Muscle layer of colon (tissue), 2 donors: ENCODE measurements at regions not wholly inside any gene's neighbourhood (a gene's known extent, or its start where the extent isn't known, plus 50 kb on each side); places are given as distances from the start of the nearest gene placed in this dataset.

Experiments
- H3K27ac ChIP-seq: one replicate; pipeline ENCODE4 v1.7.0; 2013; ENCODE audit warnings: low read depth, mild to moderate bottlenecking, low read length, moderate library complexity
- H3K27me3 ChIP-seq, 2 donors: one replicate each; pipeline ENCODE4 v1.7.0; 2013; ENCODE audit warnings: low read length in 2 of 2, mild to moderate bottlenecking in 2 of 2; ENCODE audit not compliant: insufficient read depth in 2 of 2, control insufficient read depth in 1 of 2
- H3K36me3 ChIP-seq: one replicate; pipeline ENCODE4 v1.7.0; 2013; ENCODE audit warnings: mild to moderate bottlenecking, low read length; ENCODE audit not compliant: insufficient read depth
- H3K4me1 ChIP-seq: one replicate; pipeline ENCODE4 v1.7.0; 2013; ENCODE audit warnings: mild to moderate bottlenecking, low read length; ENCODE audit not compliant: insufficient read depth
- H3K4me3 ChIP-seq, 2 donors: one replicate each; pipeline ENCODE4 v1.7.0; 2013; ENCODE audit warnings: low read length in 2 of 2, low read depth in 1 of 2, mild to moderate bottlenecking in 1 of 2, moderate library complexity in 1 of 2
- H3K9ac ChIP-seq: one replicate; pipeline ENCODE4 v1.7.0; 2013; ENCODE audit warnings: low read length
- H3K9me3 ChIP-seq: one replicate; pipeline ENCODE4 v1.7.0; 2013; ENCODE audit warnings: mild to moderate bottlenecking, low read length
- donor health status: abdominal sarcoma.
- donor health status: Adenocarcinoma of cecum.

DNA sequence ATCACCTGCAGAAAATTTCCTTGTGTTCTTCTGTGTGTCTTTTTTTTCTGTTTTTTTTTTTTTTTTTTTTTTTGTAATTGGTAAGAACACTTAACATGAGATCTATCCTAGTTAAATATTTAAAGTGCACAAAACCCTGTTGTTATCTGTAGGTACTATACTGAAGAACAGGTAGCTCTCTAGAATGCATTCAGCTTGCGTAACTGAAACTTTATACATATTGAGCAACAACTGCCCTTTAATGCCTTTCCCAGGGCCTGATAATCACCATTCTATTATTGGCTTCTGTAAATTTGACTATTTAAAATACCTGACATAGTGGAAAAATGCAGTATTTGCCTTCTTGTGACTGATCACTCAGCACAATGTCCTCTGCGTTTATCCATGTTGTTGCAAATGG lies 701.8 kb downstream of the SUCLG1 start:
- Histone ChIP-seq H3K27me3 (no peaks in the 10 kb centered on the region), H3K27ac (no peak overlapping the region), H3K4me1 (no peaks in the 10 kb centered on the region), H3K9ac (no peak overlapping the region), H3K4me3 (no peak overlapping the region), H3K9me3 (no peaks in the 10 kb centered on the region), H3K36me3 (no peaks in the 10 kb centered on the region)

- Histone ChIP-seq H3K9ac (no peak overlapping the region), H3K27ac (no peak overlapping the region), H3K4me1 (no peaks in the 10 kb centered on the region), H3K9me3 (no peaks in the 10 kb centered on the region), H3K27me3 (no peaks in the 10 kb centered on the region), H3K36me3 (no peaks in the 10 kb centered on the region), H3K4me3 (no peak overlapping the region)
Measured at GRCh38 chr2:83756219-83756618, 702.9 kb downstream of the SUCLG1 start.

DNA sequence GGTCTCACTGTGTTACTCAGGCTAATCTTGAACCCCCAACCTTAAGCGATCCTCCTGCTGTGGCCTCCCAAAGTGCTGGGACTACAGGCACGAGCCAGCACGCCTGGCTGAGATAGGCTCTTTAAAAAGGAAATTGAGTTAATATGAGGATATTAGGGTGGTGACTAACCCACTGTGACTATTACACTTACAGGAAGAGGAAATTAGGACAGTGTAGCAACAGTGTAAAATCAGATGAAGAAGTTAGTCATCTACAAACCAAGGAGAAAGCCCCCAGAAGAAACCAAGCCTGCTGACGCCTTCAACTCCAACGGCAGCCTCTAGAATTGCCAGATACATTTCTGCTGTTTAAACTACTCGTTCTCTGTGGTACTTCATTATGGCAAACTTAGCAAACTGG lies 711.9 kb downstream of the SUCLG1 start:
- Histone ChIP-seq H3K36me3 (no peaks in the 10 kb centered on the region), H3K4me1 (no peaks in the 10 kb centered on the region), H3K9ac (no peak overlapping the region), H3K9me3 (no peaks in the 10 kb centered on the region), H3K27me3 (no peaks in the 10 kb centered on the region), H3K4me3 (no peak overlapping the region), H3K27ac (no peak overlapping the region)

DNA sequence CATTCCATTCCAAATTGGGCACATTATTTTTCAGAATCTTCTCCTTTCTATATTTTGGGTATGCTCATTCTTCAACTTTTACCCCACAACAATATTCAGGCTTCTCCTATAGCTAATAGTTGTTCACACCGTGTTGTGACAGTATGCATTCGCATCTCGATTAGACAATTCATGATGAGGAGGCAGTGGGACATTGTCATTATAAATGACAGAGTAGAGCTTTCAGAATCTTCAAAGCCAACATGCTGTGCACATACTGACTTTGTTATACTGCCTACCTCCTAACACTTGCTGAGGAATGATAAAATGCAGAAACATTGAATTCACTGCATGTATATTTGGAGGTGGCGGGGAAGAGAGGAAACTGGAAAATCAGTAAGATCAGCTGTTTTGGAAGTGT lies 714.2 kb downstream of the SUCLG1 start:
- Histone ChIP-seq H3K36me3 (no peaks in the 10 kb centered on the region), H3K4me1 (no peaks in the 10 kb centered on the region), H3K27ac (no peak overlapping the region), H3K9me3 (no peaks in the 10 kb centered on the region), H3K27me3 (no peaks in the 10 kb centered on the region), H3K9ac (no peak overlapping the region), H3K4me3 (no peak overlapping the region)

- H3K9ac ChIP-seq = no peak overlapping the region
Measured at GRCh38 chr2:83742117-83742782, 716.8 kb downstream of the SUCLG1 start.

DNA sequence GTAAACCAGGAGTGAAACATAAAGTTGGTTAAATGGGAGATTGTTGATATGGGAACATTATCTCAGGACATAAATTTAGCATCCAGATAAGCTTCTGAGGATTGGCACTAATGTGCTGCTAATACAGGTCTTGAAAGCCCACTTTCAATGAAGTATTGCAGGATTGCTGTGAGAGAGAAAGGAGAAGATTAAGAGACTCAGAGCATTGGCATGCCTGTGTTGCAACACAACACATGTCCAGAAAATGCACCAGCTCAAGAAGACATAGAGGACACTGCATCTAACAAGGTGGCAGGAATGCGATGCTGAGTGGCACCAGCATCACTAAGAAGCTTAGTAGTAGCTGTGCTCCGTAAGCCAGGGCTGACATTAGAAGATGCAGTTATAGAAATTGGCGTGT lies 728.9 kb downstream of the SUCLG1 start:
- no peak overlapping the region for H3K4me3 ChIP-seq
- no peaks in the 10 kb centered on the region for H3K9me3 ChIP-seq
- no peaks in the 10 kb centered on the region for H3K27me3 ChIP-seq
- H3K36me3 ChIP-seq = no peaks in the 10 kb centered on the region
- no peak overlapping the region for H3K27ac ChIP-seq
- H3K9ac ChIP-seq = no peak overlapping the region
- no peaks in the 10 kb centered on the region for H3K4me1 ChIP-seq

More at GRCh38 chr2:83742117-83742782, 716.8 kb downstream of the SUCLG1 start:
- H3K36me3 ChIP-seq = no peaks in the 10 kb centered on the region
- H3K4me1 ChIP-seq = no peaks in the 10 kb centered on the region
- H3K27me3 ChIP-seq = no peaks in the 10 kb centered on the region
- H3K4me3 ChIP-seq = no peak overlapping the region
- no peaks in the 10 kb centered on the region for H3K9me3 ChIP-seq
- no peak overlapping the region for H3K27ac ChIP-seq

GRCh38 chr2:83725735-83726134 lies 733.3 kb downstream of the SUCLG1 start:
- Histone ChIP-seq H3K4me1 (no peaks in the 10 kb centered on the region), H3K9ac (no peak overlapping the region), H3K36me3 (no peaks in the 10 kb centered on the region), H3K27ac (no peak overlapping the region), H3K9me3 (no peaks in the 10 kb centered on the region), H3K27me3 (no peaks in the 10 kb centered on the region), H3K4me3 (no peak overlapping the region)

DNA sequence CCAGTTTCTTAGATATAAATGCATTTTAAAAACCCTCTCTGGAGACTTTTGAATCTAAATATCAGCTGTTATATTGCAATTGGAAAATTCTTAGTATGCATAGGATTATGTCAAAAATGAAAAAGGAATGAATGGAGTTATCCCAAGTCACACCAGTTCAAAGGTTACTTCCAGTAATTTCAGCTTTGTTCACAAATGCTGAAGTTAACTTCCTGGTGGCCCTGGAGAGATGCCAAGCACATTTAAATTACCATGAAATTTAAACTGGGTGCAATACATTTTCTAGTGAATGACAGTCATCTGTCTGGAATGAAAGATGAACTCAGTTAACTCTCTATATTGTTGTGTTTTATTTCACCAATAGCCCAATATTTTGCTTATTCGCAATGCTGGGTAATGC lies 753.9 kb downstream of the SUCLG1 start:
- no peaks in the 10 kb centered on the region for H3K4me1 ChIP-seq
- H3K9ac ChIP-seq = no peak overlapping the region

GRCh38 chr2:83703598-83703997 lies 755.5 kb downstream of the SUCLG1 start:
- no peak overlapping the region for H3K4me3 ChIP-seq
- no peaks in the 10 kb centered on the region for H3K9me3 ChIP-seq
- no peaks in the 10 kb centered on the region for H3K27me3 ChIP-seq
- no peaks in the 10 kb centered on the region for H3K36me3 ChIP-seq
- H3K9ac ChIP-seq = no peak overlapping the region
- H3K27ac ChIP-seq = no peak overlapping the region
- no peaks in the 10 kb centered on the region for H3K4me1 ChIP-seq

More for the DNA sequence above, 753.9 kb downstream of the SUCLG1 start:
- H3K27me3 ChIP-seq = no peaks in the 10 kb centered on the region
- H3K4me3 ChIP-seq = no peak overlapping the region
- H3K9me3 ChIP-seq = no peaks in the 10 kb centered on the region
- H3K36me3 ChIP-seq = no peaks in the 10 kb centered on the region
- H3K27ac ChIP-seq = no peak overlapping the region

GRCh38 chr2:83696838-83697237 lies 762.2 kb downstream of the SUCLG1 start:
- H3K4me3 ChIP-seq = no peak overlapping the region
- no peaks in the 10 kb centered on the region for H3K9me3 ChIP-seq
- no peak overlapping the region for H3K9ac ChIP-seq
- no peak overlapping the region for H3K27ac ChIP-seq
- H3K4me1 ChIP-seq = no peaks in the 10 kb centered on the region
- no peaks in the 10 kb centered on the region for H3K27me3 ChIP-seq
- H3K36me3 ChIP-seq = no peaks in the 10 kb centered on the region

GRCh38 chr2:83695530-83695929 lies 763.5 kb downstream of the SUCLG1 start:
- Histone ChIP-seq H3K4me1 (no peaks in the 10 kb centered on the region), H3K27ac (no peak overlapping the region), H3K36me3 (no peaks in the 10 kb centered on the region), H3K4me3 (no peak overlapping the region), H3K27me3 (no peaks in the 10 kb centered on the region), H3K9me3 (no peaks in the 10 kb centered on the region), H3K9ac (no peak overlapping the region)

GRCh38 chr2:83695037-83695436 lies 764.0 kb downstream of the SUCLG1 start:
- no peaks in the 10 kb centered on the region for H3K4me1 ChIP-seq

More at GRCh38 chr2:83695037-83695436, 764.0 kb downstream of the SUCLG1 start:
- Histone ChIP-seq H3K27me3 (no peaks in the 10 kb centered on the region), H3K4me3 (no peak overlapping the region), H3K9me3 (no peaks in the 10 kb centered on the region), H3K27ac (no peak overlapping the region), H3K36me3 (no peaks in the 10 kb centered on the region), H3K9ac (no peak overlapping the region)
